Hepatocyte (in vitro differentiated cells): ENCODE measurements at regions not wholly inside any gene's neighbourhood (a gene's known extent, or its start where the extent isn't known, plus 50 kb on each side); places are given as distances from the start of the nearest gene placed in this dataset.

ENCODE experiments used
- EZH2 ChIP-seq: fragments of 200-600 bp; sonication (generic); IDR thresholded peaks from 2 replicates; pipeline ENCODE4 v1.6.1; 2016; ENCODE audit warnings: antibody characterized with exemption, mild to moderate bottlenecking, borderline replicate concordance
- EZH2phosphoT487 ChIP-seq: fragments of 200-600 bp; sonication (generic); IDR thresholded peaks from one replicate; pipeline ENCODE4 v1.6.1; 2018; ENCODE audit warnings: antibody characterized with exemption, mild to moderate bottlenecking, low read depth, moderate library complexity; ENCODE audit not compliant: unreplicated experiment, severe bottlenecking
- TF ChIP-seq, protein P1 (sequence below): fragments of 200-600 bp; sonication (generic); IDR thresholded peaks from 2 replicates; pipeline ENCODE4 v1.5.1; 2016; ENCODE audit warnings: antibody characterized with exemption, mild to moderate bottlenecking; ENCODE audit not compliant: poor library complexity

DNA sequence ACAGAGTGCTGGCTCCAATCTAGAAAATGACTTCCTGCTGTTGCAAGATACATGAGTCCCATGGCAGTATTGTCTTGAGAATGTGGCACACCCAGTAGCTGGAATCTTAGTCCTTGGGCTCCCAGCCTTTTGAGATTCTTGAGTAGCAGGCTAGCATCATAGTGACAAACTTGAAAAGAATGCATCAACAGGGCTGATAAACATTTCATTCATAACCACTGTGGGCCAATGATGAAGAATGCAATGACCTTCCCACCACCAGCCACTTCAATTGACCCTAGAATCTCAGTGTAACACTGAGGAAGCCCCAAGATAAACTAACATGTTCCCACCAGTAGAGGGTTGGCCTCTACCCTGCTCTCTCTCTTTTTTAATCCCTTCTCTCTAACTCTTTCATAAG is 329.3 kb downstream of the GBA3 start:
- TF ChIP-seq, protein P1, sequence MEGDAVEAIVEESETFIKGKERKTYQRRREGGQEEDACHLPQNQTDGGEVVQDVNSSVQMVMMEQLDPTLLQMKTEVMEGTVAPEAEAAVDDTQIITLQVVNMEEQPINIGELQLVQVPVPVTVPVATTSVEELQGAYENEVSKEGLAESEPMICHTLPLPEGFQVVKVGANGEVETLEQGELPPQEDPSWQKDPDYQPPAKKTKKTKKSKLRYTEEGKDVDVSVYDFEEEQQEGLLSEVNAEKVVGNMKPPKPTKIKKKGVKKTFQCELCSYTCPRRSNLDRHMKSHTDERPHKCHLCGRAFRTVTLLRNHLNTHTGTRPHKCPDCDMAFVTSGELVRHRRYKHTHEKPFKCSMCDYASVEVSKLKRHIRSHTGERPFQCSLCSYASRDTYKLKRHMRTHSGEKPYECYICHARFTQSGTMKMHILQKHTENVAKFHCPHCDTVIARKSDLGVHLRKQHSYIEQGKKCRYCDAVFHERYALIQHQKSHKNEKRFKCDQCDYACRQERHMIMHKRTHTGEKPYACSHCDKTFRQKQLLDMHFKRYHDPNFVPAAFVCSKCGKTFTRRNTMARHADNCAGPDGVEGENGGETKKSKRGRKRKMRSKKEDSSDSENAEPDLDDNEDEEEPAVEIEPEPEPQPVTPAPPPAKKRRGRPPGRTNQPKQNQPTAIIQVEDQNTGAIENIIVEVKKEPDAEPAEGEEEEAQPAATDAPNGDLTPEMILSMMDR: no peak
- TF ChIP-seq EZH2: no peak
- TF ChIP-seq EZH2phosphoT487: no peak
